ENCODE measurements at regions not wholly inside any gene's neighbourhood (a gene's known extent, or its start where the extent isn't known, plus 50 kb on each side); places are given as distances from the start of the nearest gene placed in this dataset.

GRCh38 chr17:14417336-14417735, 116.5 kb downstream of the HS3ST3B1 start:
- TF ChIP-seq YY1 (IDR thresholded peaks at IDR 0.05; ENCODE audit: low read depth) (no peak), EGR1 (IDR thresholded peaks at IDR 0.05) (no peak), TEAD4 (IDR thresholded peaks at IDR 0.05) (no peak), FOXM1 (IDR thresholded peaks at IDR 0.05; ENCODE audit: borderline replicate concordance, low read depth) (no peak), REST (IDR thresholded peaks at IDR 0.05; ENCODE audit: low read depth) (no peak), CEBPB (IDR thresholded peaks at IDR 0.05) (no peak), EP300 (IDR thresholded peaks at IDR 0.05; ENCODE audit: borderline replicate concordance) (no peak), RAD21 (IDR thresholded peaks at IDR 0.05; ENCODE audit: low read depth) (no peak), NFIC (IDR thresholded peaks at IDR 0.05) (no peak), MAX (IDR thresholded peaks at IDR 0.05) (no peak), TAF1 (IDR thresholded peaks at IDR 0.05; ENCODE audit: low read depth) (no peak)

Measured in Ishikawa (cell line).